Lung (tissue), 11 donors: ENCODE measurements at regions not wholly inside any gene's neighbourhood (a gene's known extent, or its start where the extent isn't known, plus 50 kb on each side); places are given as distances from the start of the nearest gene placed in this dataset.

Experiments
- ATAC-seq: fragments of 200-7000 bp; cut with Tn5 transposase; one replicate; pipeline ENCODE4 v1.9.1; 2020; ENCODE audit warnings: moderate number of reproducible peaks; ENCODE audit not compliant: insufficient read depth, low FRiP score
- DNase-seq, 3 donors: peaks; one replicate each; pipeline ENCODE4 v3.0.0-alpha.2; 2013 to 2017
- H3K27ac ChIP-seq, 2 donors: one replicate each; pipeline ENCODE4 v1.5.1; 2013; ENCODE audit warnings: mild to moderate bottlenecking in 2 of 2, moderate library complexity in 2 of 2, control low read depth in 1 of 2, inconsistent platforms in 1 of 2, low read depth in 1 of 2, low read length in 1 of 2
- H3K27me3 ChIP-seq, 3 donors: one replicate each; pipeline ENCODE4 v1.5.1; 2013; ENCODE audit warnings: low read length in 2 of 3; ENCODE audit not compliant: control insufficient read depth in 3 of 3, insufficient read depth in 3 of 3
- H3K36me3 ChIP-seq, 4 donors: one replicate each; pipeline ENCODE4 v1.5.1; 2013; ENCODE audit warnings: low read length in 4 of 4, mild to moderate bottlenecking in 1 of 4, moderate library complexity in 1 of 4; ENCODE audit not compliant: control insufficient read depth in 4 of 4, insufficient read depth in 4 of 4
- H3K4me1 ChIP-seq, 5 donors: one replicate each; pipeline ENCODE4 v1.5.1; 2013; ENCODE audit warnings: low read length in 5 of 5, mild to moderate bottlenecking in 2 of 5, moderate library complexity in 1 of 5; ENCODE audit not compliant: control insufficient read depth in 5 of 5, insufficient read depth in 5 of 5
- H3K4me3 ChIP-seq: one replicate; pipeline ENCODE4 v1.5.1; 2013; ENCODE audit warnings: mild to moderate bottlenecking, control low read depth, moderate library complexity
- H3K9ac ChIP-seq, 2 donors: one replicate each; pipeline ENCODE4 v1.5.1; 2013; ENCODE audit warnings: low read length in 2 of 2, control low read depth in 1 of 2; ENCODE audit not compliant: insufficient read depth in 1 of 2
- H3K9me3 ChIP-seq, 4 donors: one replicate each; pipeline ENCODE4 v1.5.1; 2013; ENCODE audit warnings: low read length in 3 of 4, mild to moderate bottlenecking in 1 of 4, moderate library complexity in 1 of 4; ENCODE audit not compliant: control insufficient read depth in 4 of 4, insufficient read depth in 3 of 4
- CTCF ChIP-seq: IDR thresholded peaks from 2 replicates; pipeline ENCODE4 v1.5.1; 2012; ENCODE audit warnings: mild to moderate bottlenecking; ENCODE audit errors: control extremely low read depth, extremely low read depth
- WGBS, 2 donors: extraction: QIAGEN DNeasy Blood & Tissue Kit; methylation state at CpG; one replicate each; pipeline ENCODE4 v1.1.7; 2013; 5-methylcytosine and 5-hydroxymethylcytosine counted together
- donor health status: control.
- donor health status: control.
- donor health status: Bipolar disorder and iron deficiency.
- donor health status: healthy.
- donor health status: DM: yes; HTN: yes; CAD: no.

- Histone ChIP-seq H3K9ac (no peak overlapping the region), H3K36me3 (peaks cover 3 to 5% (median 4%) of the 10 kb centered on the region in 4 donors), H3K4me1 (no peaks in the 10 kb centered on the region), H3K9me3 (no peaks in the 10 kb centered on the region), H3K27me3 (no peaks in the 10 kb centered on the region), H3K4me3 (no peak overlapping the region), H3K27ac (no peak overlapping the region)
- DNase-seq (no peak), ATAC-seq (no peak)
- TF ChIP-seq CTCF: no peak
- WGBS, 2 donors: 93 to 95% methylated on average over 3 of the region's 3 CpGs
Measured at GRCh38 chr15:62769604-62770003, 272.9 kb upstream of the TPM1 start.

- no peak for TF ChIP-seq CTCF
- ATAC-seq (no peak), DNase-seq (no peak)
- no peak overlapping the region for H3K9ac ChIP-seq
- no peaks in the 10 kb centered on the region for H3K4me1 ChIP-seq
- 96 to 97% methylated on average over 11 of the region's 11 CpGs for WGBS, 2 donors
- no peaks in the 10 kb centered on the region for H3K9me3 ChIP-seq
- no peaks in the 10 kb centered on the region for H3K27me3 ChIP-seq
- H3K36me3 ChIP-seq: peaks cover 3 to 5% (median 4%) of the 10 kb centered on the region in 4 donors
- H3K4me3 ChIP-seq: no peak overlapping the region
- no peak overlapping the region for H3K27ac ChIP-seq
Measured at GRCh38 chr15:62770111-62770660, 272.4 kb upstream of the TPM1 start.

GRCh38 chr15:62770752-62771151 lies 271.8 kb upstream of the TPM1 start:
- H3K36me3 ChIP-seq: peaks cover 3 to 5% (median 4%) of the 10 kb centered on the region in 4 donors
- ATAC-seq (no peak), DNase-seq (no peak)
- H3K27ac ChIP-seq: no peak overlapping the region
- H3K4me3 ChIP-seq: no peak overlapping the region
- H3K4me1 ChIP-seq: no peaks in the 10 kb centered on the region
- no peaks in the 10 kb centered on the region for H3K9me3 ChIP-seq
- no peak overlapping the region for H3K9ac ChIP-seq
- H3K27me3 ChIP-seq: no peaks in the 10 kb centered on the region
- WGBS, 2 donors: 89 to 95% methylated on average over 7 of the region's 7 CpGs
- TF ChIP-seq CTCF: no peak

- WGBS, 2 donors: 75 to 89% methylated on average over 2 of the region's 2 CpGs
- no peak for ATAC-seq
- H3K9me3 ChIP-seq: no peaks in the 10 kb centered on the region
- no peak overlapping the region for H3K9ac ChIP-seq
- no peaks in the 10 kb centered on the region for H3K4me1 ChIP-seq
- H3K4me3 ChIP-seq: no peak overlapping the region
- H3K36me3 ChIP-seq: peaks cover 1 to 5% (median 4%) of the 10 kb centered on the region in 4 donors
- no peak overlapping the region for H3K27ac ChIP-seq
- H3K27me3 ChIP-seq: no peaks in the 10 kb centered on the region
- no peak for TF ChIP-seq CTCF
- DNase-seq: no peak
Measured at GRCh38 chr15:62771234-62771633, 271.3 kb upstream of the TPM1 start.
